ENCODE measurements at regions not wholly inside any gene's neighbourhood (a gene's known extent, or its start where the extent isn't known, plus 50 kb on each side); places are given as distances from the start of the nearest gene placed in this dataset.
"Not testable (repeated sequence)": the region's sequence is repeated elsewhere in the genome, so short reads cannot be mapped to it uniquely, and the experiment has no call there.

- DNase-seq (ENCODE audit: low read depth): no peak
- H3K4me3 ChIP-seq (ENCODE audit: low read depth, low read length): no peak overlapping the region
Observed at GRCh38 chr2:145910416-145910815, 1390.5 kb upstream of the ZEB2 start.

GRCh38 chr2:145909766-145910165 lies 1389.8 kb upstream of the ZEB2 start:
- no peak for DNase-seq (ENCODE audit: low read depth)
- no peak overlapping the region for H3K4me3 ChIP-seq (ENCODE audit: low read depth, low read length)

- no peak overlapping the region for H3K4me3 ChIP-seq (ENCODE audit: low read depth, low read length)
- DNase-seq (ENCODE audit: low read depth): peak; percentile 27
Observed at GRCh38 chr2:145909175-145909755, 1389.3 kb upstream of the ZEB2 start.

DNA sequence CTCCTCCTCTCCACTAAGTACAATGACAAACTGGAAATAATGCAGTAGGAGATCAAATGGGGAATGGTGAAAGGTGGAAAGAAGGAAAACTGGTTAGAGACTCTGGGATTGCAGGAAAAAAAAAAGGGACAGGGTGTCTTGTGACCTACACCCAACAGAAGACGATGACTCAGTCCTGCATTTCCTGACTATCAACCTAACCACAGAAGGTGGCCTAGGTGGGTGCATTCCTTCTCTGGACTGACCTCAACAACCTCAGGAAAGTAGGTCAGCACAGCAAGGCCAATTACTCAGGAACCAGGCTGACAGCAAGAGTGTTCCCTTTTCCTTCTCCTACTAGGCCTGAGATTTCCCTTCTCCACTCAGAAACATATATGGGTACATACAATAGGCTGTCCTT lies 1386.4 kb upstream of the ZEB2 start:
- H3K4me3 ChIP-seq (ENCODE audit: low read depth, low read length): no peak overlapping the region
- DNase-seq (ENCODE audit: low read depth): no peak

DNA sequence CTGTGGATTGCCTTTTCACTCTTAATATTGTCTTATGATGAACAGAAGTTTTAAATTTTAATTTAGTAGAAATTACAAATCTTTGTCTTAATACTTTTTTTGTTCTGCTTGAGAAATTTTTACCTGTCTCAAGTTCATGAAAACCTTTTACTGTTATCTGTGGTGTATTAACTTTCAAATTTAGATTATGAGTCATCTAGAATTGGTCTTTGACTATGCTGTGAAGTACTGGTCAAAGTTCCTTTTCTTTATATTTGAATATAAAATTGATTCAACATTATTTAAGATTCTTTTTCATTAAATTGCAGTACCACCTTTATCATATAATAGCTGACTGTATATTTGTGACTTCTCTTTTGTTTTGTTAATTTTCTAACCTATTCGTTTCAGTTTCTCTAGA lies 1385.5 kb upstream of the ZEB2 start:
- no peak overlapping the region for H3K4me3 ChIP-seq (ENCODE audit: low read depth, low read length)
- DNase-seq (ENCODE audit: low read depth): no peak

DNA sequence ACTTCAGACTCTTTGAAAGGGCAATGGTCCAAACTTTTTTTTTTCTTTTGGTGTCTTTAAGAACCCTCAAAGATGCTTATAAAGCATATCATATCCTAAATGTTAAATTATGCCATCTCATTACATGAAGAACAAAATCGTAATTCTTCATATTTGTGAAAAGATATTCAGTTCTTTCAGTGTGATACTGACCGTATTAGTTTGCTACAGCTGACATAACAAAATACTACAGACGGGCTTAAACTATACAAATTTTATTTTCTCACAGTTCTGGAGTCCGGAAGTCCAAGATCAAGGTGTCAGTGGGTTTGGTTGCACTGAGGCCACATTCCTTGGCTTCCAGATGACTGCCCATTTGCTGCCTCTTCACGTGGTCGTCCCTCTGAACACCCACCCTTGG lies 1377.2 kb upstream of the ZEB2 start:
- no peak for DNase-seq (ENCODE audit: low read depth)
- H3K4me3 ChIP-seq (ENCODE audit: low read depth, low read length): no peak overlapping the region

DNA sequence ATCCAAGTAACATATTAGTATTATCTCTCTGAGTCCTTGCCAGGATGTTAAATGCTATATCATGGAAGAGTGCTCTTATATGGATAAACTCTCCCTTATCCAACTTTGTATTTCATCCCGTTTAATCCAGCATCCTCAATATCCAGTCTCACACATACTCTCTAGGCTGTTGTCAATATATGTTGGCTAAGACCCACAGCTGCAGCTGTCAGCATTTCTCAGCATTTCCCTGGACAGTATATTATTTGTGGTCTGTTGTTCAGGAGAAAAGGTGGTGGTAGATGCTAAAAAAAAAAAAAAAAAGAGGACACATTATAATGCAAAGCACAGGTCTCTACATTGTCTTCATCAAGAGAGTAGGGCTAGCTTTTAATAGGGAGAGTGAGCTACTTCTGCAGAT lies 1368.0 kb upstream of the ZEB2 start:
- no peak for DNase-seq (ENCODE audit: low read depth)
- H3K4me3 ChIP-seq (ENCODE audit: low read depth, low read length): no peak overlapping the region

DNA sequence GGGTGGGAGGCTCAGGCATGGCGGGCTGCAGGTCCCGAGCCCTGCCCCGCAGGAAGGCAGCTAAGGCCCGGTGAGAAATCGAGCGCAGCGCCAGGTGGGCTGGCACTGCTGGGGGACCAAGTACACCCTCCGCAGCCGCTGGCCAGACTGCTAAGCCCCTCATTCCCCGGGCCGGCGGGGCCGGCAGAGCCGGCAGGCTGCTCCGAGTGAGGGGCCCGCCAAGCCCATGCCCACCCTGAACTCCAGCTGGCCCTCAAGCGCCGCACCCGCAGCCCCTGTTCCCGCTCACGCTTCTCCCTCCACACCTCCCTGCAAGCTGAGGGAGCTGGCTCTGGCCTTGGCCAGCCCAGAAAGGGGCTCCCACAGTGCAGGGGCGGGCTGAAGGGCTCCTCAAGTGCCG lies 1361.1 kb upstream of the ZEB2 start:
- DNase-seq (ENCODE audit: low read depth); H3K4me3 ChIP-seq (ENCODE audit: low read depth, low read length): not testable (repeated sequence)

GRCh38 chr2:145875016-145875415 lies 1355.1 kb upstream of the ZEB2 start:
- peak; percentile 62 for DNase-seq (ENCODE audit: low read depth)
- no peak overlapping the region for H3K4me3 ChIP-seq (ENCODE audit: low read depth, low read length)

DNA sequence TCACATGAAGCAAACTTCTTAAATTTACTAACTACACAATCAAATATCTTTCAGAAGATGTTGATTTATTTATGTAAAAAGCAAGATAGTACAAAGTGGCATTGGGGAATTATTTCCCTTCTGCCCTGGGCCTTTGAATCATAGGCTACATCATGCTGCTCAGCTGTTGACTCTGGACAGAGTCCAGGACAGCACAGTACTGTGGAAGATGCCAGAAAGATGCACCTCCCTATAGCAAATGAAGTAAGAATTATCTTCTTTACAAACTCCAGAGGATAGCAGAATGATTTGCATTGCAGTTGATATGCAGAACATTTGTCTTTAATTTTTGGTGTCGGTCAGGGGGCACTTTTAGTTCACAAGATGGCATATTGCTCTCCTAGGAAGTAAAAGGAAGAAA lies 1354.5 kb upstream of the ZEB2 start:
- no peak overlapping the region for H3K4me3 ChIP-seq (ENCODE audit: low read depth, low read length)
- peak; percentile 87 for DNase-seq (ENCODE audit: low read depth)

GRCh38 chr2:145864501-145864900 lies 1344.6 kb upstream of the ZEB2 start:
- H3K4me3 ChIP-seq (ENCODE audit: low read depth, low read length): no peak overlapping the region
- no peak for DNase-seq (ENCODE audit: low read depth)

GRCh38 chr2:145861940-145862339 lies 1342.0 kb upstream of the ZEB2 start:
- no peak for DNase-seq (ENCODE audit: low read depth)

GRCh38 chr2:145860083-145860482 lies 1340.2 kb upstream of the ZEB2 start:
- no peak for DNase-seq (ENCODE audit: low read depth)
- no peak overlapping the region for H3K4me3 ChIP-seq (ENCODE audit: low read depth, low read length)

More at GRCh38 chr2:145861940-145862339, 1342.0 kb upstream of the ZEB2 start:
- H3K4me3 ChIP-seq (ENCODE audit: low read depth, low read length): no peak overlapping the region

DNA sequence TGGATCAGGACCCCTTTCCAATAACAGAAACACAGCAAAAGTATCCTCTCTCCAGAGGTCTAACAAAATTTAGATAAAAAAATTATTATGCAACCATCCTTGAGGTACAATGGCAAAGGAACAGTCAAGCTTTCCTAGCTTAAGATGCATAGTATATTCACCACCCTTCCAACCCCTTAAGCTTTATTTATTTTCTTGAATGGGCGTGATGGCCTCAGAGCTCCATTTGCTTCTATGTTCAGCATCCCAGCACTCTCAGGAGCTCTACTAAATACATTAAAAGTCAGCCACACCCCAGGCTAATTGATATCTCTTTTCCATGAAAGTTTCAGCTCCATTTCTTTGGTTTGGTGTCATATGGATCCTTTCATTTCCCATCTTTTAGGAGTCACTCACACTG lies 1335.2 kb upstream of the ZEB2 start:
- DNase-seq (ENCODE audit: low read depth): no peak
- H3K4me3 ChIP-seq (ENCODE audit: low read depth, low read length): no peak overlapping the region

- H3K4me3 ChIP-seq (ENCODE audit: low read depth, low read length): no peak overlapping the region
- no peak for DNase-seq (ENCODE audit: low read depth)
Observed at GRCh38 chr2:145854039-145854755, 1334.3 kb upstream of the ZEB2 start.

DNA sequence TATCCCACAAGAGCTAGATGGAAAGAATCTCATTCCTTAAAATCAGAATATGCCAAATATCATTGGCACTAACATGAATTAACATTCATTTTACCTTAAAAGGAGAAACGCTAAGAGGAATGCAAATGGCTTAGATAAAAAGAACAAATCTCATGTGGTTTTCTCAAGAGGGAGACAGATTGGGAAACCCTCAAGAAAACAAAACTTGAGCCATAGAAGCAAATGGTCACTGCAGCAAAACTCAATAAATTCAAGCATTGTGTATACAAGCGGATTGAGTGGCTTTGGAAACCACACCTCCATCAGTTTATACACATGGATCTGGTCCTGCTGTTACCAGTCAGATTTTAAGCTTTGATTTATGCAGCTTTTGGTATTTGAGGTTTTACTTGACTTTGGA lies 1331.8 kb upstream of the ZEB2 start:
- no peak overlapping the region for H3K4me3 ChIP-seq (ENCODE audit: low read depth, low read length)
- DNase-seq (ENCODE audit: low read depth): no peak

- no peak for DNase-seq (ENCODE audit: low read depth)
- H3K4me3 ChIP-seq (ENCODE audit: low read depth, low read length): no peak overlapping the region
Observed at GRCh38 chr2:145849466-145849865, 1329.5 kb upstream of the ZEB2 start.

DNA sequence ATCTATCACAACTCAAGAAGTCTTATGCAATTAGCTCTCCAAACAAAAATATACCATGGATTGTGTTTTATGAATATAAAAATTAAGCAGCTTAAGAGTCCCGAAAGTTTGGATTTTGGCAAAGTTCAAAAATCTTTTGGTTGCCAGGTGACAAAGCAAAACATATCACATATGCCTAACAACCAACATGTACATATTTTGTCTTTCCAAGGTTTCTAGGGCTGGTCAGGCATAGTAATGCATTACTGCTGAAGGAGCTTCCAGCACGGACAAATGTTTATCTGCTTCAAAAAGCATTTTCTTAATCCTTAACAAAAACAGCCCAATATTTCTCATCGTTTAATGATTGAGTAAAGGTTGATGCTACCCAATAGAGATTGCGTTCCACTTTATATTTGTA lies 1327.1 kb upstream of the ZEB2 start:
- DNase-seq (ENCODE audit: low read depth): no peak
- H3K4me3 ChIP-seq (ENCODE audit: low read depth, low read length): no peak overlapping the region

GRCh38 chr2:145845923-145846322 lies 1326.0 kb upstream of the ZEB2 start:
- DNase-seq (ENCODE audit: low read depth): no peak
- H3K4me3 ChIP-seq (ENCODE audit: low read depth, low read length): no peak overlapping the region

DNA sequence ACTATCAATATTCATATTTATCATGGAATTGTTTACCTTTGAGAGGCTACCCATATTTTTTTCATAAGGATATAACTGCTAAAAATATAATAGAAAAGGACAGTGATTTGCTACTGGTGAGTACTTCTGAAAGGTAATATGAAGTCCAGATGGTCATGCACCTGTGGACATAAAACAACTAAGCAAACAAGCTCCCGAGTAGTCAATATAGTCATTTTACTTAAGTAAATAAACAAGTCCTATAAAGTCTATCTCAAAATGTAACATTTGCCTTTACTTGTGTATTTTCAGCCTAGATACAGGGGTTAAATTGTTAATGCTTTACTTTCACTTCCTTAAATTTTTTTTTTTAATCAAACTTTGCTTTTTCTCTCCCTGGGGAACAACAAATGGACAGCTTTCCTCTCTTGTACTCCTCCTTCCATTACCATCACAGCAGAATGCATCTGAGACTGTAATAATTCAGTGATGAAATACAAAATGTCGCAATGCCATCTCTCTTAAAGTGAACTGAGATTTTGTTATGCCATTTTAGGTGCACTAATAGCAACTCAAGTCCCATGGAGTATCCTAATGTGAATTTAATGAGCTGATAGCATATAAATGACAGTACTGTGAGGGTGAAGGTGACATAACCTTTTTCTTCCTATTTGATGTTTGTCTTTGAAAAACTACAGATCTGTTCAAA lies 1325.4 kb upstream of the ZEB2 start:
- DNase-seq (ENCODE audit: low read depth): peak; percentile 37

DNA sequence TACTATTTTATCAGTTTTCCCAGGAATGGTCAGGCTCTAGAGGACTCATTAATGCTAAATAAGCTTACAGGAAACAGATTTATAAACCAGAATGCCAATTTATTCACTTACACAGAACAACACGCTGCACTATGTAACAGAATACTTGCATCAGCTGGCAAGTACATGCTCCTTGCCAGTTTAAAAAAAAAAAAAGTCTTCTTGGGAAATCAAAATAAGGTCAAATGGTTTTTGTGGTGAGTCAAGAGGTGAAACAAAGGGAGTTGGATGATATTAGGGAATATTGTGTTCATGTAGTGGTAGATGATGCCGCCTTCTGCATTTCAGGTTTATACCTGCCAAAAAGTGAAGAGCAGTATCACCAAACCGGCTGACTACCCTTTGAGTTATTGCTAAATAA lies 1322.1 kb upstream of the ZEB2 start:
- H3K4me3 ChIP-seq (ENCODE audit: low read depth, low read length): no peak overlapping the region

More for the DNA sequence above, 1325.4 kb upstream of the ZEB2 start:
- no peak overlapping the region for H3K4me3 ChIP-seq (ENCODE audit: low read depth, low read length)

More for the DNA sequence above, 1322.1 kb upstream of the ZEB2 start:
- DNase-seq (ENCODE audit: low read depth): peak; percentile 1

Data from skeletal muscle cell (primary cell).